Thyroid gland (tissue), 4 donors: ENCODE measurements at regions not wholly inside any gene's neighbourhood (a gene's known extent, or its start where the extent isn't known, plus 50 kb on each side); places are given as distances from the start of the nearest gene placed in this dataset.

Source experiments
- DNase-seq, 2 donors: peaks; one replicate each; pipeline ENCODE4 v3.0.0-alpha.2; 2019
- H3K27ac ChIP-seq, 3 donors: fragments of 200-600 bp; sonication (generic); 1 replicate in 2 of 3; 2 replicates in 1 of 3; pipeline ENCODE4 v1.5.1; 2016 to 2019; ENCODE audit warnings: mild to moderate bottlenecking in 1 of 3, moderate library complexity in 1 of 3
- H3K27me3 ChIP-seq: fragments of 200-600 bp; sonication (generic); one replicate; pipeline ENCODE4 v1.5.1; 2019
- H3K36me3 ChIP-seq, 2 donors: fragments of 200-600 bp; sonication (generic); one replicate each; pipeline ENCODE4 v1.5.1; 2016 to 2019
- H3K4me1 ChIP-seq, 2 donors: fragments of 200-600 bp; sonication (generic); one replicate each; pipeline ENCODE4 v1.5.1; 2017 to 2019
- H3K4me3 ChIP-seq, 3 donors: fragments of 200-600 bp; sonication (generic); replicated peaks in 1 of 3; 1 replicate in 2 of 3; 2 replicates in 1 of 3; pipeline ENCODE4 v1.5.1; 2016; ENCODE audit warnings: mild to moderate bottlenecking in 1 of 3
- H3K9me3 ChIP-seq: fragments of 200-600 bp; sonication (generic); one replicate; pipeline ENCODE4 v1.5.1; 2017
- POLR2A ChIP-seq, 2 donors: fragments of 450-650 bp; IDR thresholded peaks; one replicate each; pipeline ENCODE4 v1.6.1; 2017; ENCODE audit warnings: antibody characterized with exemption in 2 of 2, mild to moderate bottlenecking in 2 of 2, moderate library complexity in 1 of 2
- WGBS, 2 donors: methylation state at CpG; one replicate each; pipeline ENCODE4 v1.1.5; 2017; 5-methylcytosine and 5-hydroxymethylcytosine counted together
- intact Hi-C: fragments of 100-400 bp; cut with DNase I; formaldehyde crosslinking; loops from one replicate; pipeline ENCODE4 v1.15.1; 2023
- TF ChIP-seq, protein P1 (sequence below), 6 experiments: fragments of 200-600 bp in 3 of 6; fragments of 450-650 bp in 3 of 6; sonication (generic) in 3 of 6; IDR thresholded peaks; one replicate each; pipeline ENCODE4 v1.5.1; 2016 to 2019; ENCODE audit warnings: antibody characterized with exemption in 6 of 6, mild to moderate bottlenecking in 2 of 6, inconsistent platforms in 1 of 6, moderate library complexity in 1 of 6

DNA sequence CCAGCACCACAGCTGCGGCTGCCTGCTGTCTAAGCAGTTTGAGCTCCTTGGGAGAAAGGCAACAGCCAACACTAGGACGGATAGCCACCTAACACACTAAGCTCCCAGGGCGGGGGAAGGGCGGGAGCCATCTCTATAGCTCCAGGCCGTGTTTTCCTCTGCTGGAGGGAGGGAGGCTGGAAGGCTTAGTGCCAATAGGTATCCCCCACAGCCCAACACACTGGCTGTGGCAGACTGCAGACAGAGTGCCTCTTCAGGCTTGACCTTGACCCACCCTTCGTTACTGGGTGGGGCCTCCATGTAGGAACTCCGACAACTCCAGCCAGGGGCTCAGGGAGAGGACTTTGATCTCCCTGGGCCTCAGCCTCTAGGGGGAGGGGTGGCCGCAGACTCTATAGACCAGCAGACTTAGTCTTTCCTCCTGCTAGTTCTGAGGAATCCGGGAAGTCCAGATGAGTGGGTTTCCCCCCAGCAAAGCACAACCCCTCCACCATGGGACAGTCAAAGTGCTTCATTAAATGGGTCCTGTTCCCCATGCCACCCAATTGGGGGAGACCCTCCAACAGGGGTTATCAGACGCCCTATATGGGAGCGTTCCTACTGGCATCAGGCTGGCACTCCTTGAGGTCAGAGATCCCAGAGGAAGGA, 314.4 kb upstream of the MKI67 start:
- Histone ChIP-seq H3K4me3 (no peak overlapping the region), H3K36me3 (no peaks in the 10 kb centered on the region), H3K27me3 (no peaks in the 10 kb centered on the region), H3K4me1 (no peaks in the 10 kb centered on the region), H3K9me3 (no peaks in the 10 kb centered on the region), H3K27ac (no peak overlapping the region)
- 57 to 62% methylated on average over 7 of the region's 11 CpGs for WGBS, 2 donors
- TF ChIP-seq, protein P1, sequence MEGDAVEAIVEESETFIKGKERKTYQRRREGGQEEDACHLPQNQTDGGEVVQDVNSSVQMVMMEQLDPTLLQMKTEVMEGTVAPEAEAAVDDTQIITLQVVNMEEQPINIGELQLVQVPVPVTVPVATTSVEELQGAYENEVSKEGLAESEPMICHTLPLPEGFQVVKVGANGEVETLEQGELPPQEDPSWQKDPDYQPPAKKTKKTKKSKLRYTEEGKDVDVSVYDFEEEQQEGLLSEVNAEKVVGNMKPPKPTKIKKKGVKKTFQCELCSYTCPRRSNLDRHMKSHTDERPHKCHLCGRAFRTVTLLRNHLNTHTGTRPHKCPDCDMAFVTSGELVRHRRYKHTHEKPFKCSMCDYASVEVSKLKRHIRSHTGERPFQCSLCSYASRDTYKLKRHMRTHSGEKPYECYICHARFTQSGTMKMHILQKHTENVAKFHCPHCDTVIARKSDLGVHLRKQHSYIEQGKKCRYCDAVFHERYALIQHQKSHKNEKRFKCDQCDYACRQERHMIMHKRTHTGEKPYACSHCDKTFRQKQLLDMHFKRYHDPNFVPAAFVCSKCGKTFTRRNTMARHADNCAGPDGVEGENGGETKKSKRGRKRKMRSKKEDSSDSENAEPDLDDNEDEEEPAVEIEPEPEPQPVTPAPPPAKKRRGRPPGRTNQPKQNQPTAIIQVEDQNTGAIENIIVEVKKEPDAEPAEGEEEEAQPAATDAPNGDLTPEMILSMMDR (IDR thresholded peaks at IDR 0.05) = no peak
- intact Hi-C loops = no loop called here
- DNase-seq = no peak

- H3K27me3 ChIP-seq = no peaks in the 10 kb centered on the region
- no peak for DNase-seq
- no peaks in the 10 kb centered on the region for H3K9me3 ChIP-seq
- H3K27ac ChIP-seq = no peak overlapping the region
- H3K4me1 ChIP-seq = no peaks in the 10 kb centered on the region
- 95 to 96% methylated on average over 3 of the region's 3 CpGs for WGBS, 2 donors
- H3K4me3 ChIP-seq = no peak overlapping the region
- TF ChIP-seq, protein P1 (IDR thresholded peaks at IDR 0.05) = no peak
- TF ChIP-seq POLR2A (IDR thresholded peaks at IDR 0.05) = no peak
- H3K36me3 ChIP-seq = no peaks in the 10 kb centered on the region
- intact Hi-C loops = no loop called here
Measured at GRCh38 chr10:128443925-128444518, 317.8 kb upstream of the MKI67 start.

DNA sequence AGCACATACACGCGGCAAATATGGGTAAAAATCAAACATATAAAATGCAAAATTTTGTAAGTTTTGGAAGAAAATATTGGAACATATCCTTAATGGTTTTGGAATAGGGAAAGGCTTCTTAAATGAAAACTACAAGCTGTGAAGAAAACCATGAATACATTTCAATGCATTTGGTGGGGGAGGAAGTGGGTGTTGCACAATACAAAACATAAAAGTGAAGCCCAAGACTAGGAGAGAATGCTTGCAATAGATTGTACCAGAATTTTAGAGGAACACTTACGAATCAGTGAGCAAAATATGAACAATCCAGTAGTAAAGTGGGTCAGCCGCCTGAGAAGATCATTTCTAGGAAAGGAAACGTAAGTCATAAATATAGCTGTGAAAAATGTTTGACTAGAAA, 322.6 kb upstream of the MKI67 start:
- intact Hi-C loops = no loop called here
- DNase-seq = no peak
- whole genome bisulfite sequencing, 2 donors = 87 to 91% methylated on average over 5 of the region's 5 CpGs
- TF ChIP-seq, protein P1 (IDR thresholded peaks at IDR 0.05) = no peak
- TF ChIP-seq POLR2A (IDR thresholded peaks at IDR 0.05) = no peak
- no peaks in the 10 kb centered on the region for H3K9me3 ChIP-seq
- H3K36me3 ChIP-seq = no peaks in the 10 kb centered on the region
- no peak overlapping the region for H3K27ac ChIP-seq
- no peaks in the 10 kb centered on the region for H3K27me3 ChIP-seq
- H3K4me1 ChIP-seq = no peaks in the 10 kb centered on the region
- no peak overlapping the region for H3K4me3 ChIP-seq

DNA sequence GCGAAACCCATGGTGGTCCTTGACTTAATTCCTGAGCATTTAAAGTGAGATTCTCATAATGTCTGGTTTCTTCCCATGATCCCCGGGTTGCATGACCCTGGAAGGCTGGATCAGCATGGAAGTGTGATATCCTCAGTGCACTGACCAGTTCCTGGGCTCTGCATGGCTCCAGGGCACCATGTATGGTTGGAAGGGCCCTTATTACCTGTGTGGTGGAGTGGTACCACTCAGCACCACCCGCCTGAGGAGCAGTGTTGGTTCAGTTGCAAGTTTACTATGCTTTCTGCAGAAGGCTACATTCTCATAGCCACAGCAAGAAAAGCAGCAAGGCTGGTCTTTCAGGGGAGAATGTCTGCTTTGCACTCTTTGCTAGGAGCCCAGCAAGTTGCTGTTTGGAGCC, 325.7 kb upstream of the MKI67 start:
- intact Hi-C loops = no loop called here
- TF ChIP-seq, protein P1 (IDR thresholded peaks at IDR 0.05) = no peak
- TF ChIP-seq POLR2A (IDR thresholded peaks at IDR 0.05) = no peak
- 71 to 93% methylated on average over 2 to 3 of the region's 3 CpGs for WGBS, 2 donors
- H3K27me3 ChIP-seq = no peaks in the 10 kb centered on the region
- no peaks in the 10 kb centered on the region for H3K4me1 ChIP-seq
- no peaks in the 10 kb centered on the region for H3K36me3 ChIP-seq
- no peak overlapping the region for H3K4me3 ChIP-seq
- no peak overlapping the region for H3K27ac ChIP-seq
- no peak for DNase-seq
- no peaks in the 10 kb centered on the region for H3K9me3 ChIP-seq

DNA sequence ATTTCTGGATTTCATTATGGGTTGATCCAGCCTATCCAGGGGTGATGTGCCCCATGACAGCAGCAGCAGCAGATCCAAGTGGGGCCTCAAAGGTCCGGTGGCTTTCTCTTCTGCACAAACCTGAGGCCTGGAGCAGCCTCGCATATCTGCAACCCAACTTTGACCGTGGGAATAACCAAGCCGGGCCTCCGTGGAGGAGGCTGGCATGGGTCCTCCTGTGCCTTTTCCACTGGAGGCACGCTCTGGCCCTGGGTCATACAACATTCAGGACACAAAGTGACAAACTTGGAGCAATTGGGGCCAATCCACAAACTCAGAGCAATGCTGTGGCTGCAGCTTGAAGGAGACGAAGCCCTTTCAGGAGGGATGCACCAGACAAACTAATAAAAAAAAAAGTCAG, 330.0 kb upstream of the MKI67 start:
- H3K36me3 ChIP-seq = no peaks in the 10 kb centered on the region
- H3K27me3 ChIP-seq = no peaks in the 10 kb centered on the region
- intact Hi-C loops = no loop called here
- TF ChIP-seq, protein P1 (IDR thresholded peaks at IDR 0.05) = no peak
- TF ChIP-seq POLR2A (IDR thresholded peaks at IDR 0.05) = no peak
- no peaks in the 10 kb centered on the region for H3K4me1 ChIP-seq
- H3K27ac ChIP-seq = no peak overlapping the region
- no peak overlapping the region for H3K4me3 ChIP-seq
- 92 to 96% methylated on average over 3 to 7 of the region's 7 CpGs for WGBS, 2 donors
- no peak for DNase-seq
- H3K9me3 ChIP-seq = no peaks in the 10 kb centered on the region
